HG03135 (cell line): ENCODE measurements at regions not wholly inside any gene's neighbourhood (a gene's known extent, or its start where the extent isn't known, plus 50 kb on each side); places are given as distances from the start of the nearest gene placed in this dataset.

Experiments
- ATAC-seq: cut with Tn5 transposase; IDR thresholded peaks from one replicate; pipeline ENCODE4 v1.9.1; 2021; ENCODE audit warnings: mild to moderate bottlenecking, moderate library complexity; ENCODE audit not compliant: unreplicated experiment

GRCh38 chr6:56297022-56297989, 49.9 kb upstream of the COL21A1 start:
- no peak for ATAC-seq
